HG03439 (cell line): ENCODE measurements at regions not wholly inside any gene's neighbourhood (a gene's known extent, or its start where the extent isn't known, plus 50 kb on each side); places are given as distances from the start of the nearest gene placed in this dataset.

Experiments
- ATAC-seq: cut with Tn5 transposase; IDR thresholded peaks from one replicate; pipeline ENCODE4 v1.9.1; 2021; ENCODE audit warnings: mild to moderate bottlenecking, moderate library complexity; ENCODE audit not compliant: unreplicated experiment

- ATAC-seq: no peak
Measured at GRCh38 chr9:115598751-115599150, 480.8 kb upstream of the TNC start.

DNA sequence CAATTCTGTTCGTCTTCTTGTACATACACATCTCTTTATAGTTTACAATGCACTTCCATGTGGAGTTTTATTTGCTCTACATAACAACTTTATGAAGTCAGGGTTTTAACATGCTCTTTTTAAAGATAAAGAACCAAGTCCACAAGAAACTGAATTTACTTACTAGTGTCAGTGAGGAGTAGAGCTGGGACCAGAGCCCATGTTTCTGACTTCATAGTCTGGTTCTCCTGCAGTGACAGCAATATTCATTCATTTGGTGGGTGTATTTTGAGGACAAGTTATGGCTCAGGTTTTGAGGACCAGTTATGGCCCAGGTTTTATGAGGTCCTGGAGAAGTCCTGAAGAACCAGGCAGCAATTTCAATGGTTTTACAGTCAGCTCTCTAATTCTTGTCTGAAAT, 481.9 kb upstream of the TNC start:
- no peak for ATAC-seq

GRCh38 chr9:115601434-115601833, 483.5 kb upstream of the TNC start:
- no peak for ATAC-seq

DNA sequence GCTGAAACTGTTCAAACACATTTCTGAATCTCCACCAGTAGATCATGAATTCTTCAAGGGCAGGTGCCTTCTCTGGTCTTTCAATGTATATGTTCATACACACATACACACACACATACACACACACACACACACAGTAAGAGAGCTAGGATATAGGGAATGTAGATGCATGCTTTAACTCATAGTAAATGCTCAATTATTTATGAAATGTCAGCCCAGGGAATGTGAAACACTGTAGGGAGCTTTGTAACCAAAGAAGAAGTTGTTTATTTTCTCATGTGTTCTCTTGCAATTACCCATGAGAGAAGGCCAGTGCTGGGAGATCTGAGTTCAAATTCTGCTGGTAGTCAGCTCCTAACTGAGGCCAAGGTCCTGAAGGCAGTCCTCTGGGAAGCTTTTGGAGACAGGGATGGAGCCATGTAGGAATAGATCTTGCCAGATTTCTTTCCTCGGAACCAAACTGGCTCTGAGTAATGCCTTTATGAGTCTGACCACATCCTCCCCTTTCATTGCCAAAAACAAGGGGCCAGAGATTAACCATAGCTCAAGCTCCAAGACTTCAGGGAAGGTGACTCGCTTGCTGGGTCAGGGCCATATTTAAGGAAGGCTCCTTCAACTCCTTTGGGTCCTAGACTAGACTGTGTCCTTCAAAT, 487.0 kb upstream of the TNC start:
- ATAC-seq: no peak

DNA sequence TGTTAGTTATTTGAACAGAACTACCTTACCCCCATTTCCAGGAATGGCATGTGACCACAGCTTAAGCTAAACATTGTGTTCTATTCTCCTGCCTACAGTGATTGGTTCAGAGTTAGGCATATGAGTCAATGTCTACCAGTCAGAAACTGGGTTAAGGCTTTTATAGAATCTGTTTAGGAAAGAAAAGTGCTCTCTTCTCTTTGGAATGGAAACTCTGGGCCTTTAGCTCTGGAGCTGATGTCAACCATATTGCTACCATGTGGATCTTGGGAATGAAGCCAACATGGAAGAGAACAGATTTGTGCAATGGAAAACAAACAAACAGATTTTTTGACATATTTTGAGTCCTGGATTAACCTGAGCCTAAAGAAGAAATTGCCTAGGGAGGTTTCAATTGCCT, 488.9 kb upstream of the TNC start:
- ATAC-seq: no peak

GRCh38 chr9:115614326-115614999, 496.5 kb upstream of the TNC start:
- ATAC-seq: no peak

DNA sequence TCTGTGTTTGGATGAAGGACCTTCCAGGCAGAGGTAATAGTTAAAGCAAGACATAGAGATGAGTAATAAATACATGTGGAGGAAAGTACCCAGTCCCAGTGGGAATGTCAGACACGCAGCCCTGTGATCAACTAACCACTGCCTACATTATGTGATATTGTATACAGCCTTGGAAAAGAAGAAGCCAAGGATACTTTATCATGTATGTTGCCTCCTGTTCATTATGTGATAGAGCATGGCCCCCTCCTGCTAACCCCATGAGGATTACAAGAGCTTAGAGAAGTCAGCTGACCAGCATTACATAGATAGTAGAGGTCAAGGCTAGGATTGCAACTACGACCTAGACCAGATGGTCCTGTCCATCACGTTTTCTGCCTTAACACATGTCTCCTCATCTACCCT, 497.0 kb upstream of the TNC start:
- no peak for ATAC-seq

DNA sequence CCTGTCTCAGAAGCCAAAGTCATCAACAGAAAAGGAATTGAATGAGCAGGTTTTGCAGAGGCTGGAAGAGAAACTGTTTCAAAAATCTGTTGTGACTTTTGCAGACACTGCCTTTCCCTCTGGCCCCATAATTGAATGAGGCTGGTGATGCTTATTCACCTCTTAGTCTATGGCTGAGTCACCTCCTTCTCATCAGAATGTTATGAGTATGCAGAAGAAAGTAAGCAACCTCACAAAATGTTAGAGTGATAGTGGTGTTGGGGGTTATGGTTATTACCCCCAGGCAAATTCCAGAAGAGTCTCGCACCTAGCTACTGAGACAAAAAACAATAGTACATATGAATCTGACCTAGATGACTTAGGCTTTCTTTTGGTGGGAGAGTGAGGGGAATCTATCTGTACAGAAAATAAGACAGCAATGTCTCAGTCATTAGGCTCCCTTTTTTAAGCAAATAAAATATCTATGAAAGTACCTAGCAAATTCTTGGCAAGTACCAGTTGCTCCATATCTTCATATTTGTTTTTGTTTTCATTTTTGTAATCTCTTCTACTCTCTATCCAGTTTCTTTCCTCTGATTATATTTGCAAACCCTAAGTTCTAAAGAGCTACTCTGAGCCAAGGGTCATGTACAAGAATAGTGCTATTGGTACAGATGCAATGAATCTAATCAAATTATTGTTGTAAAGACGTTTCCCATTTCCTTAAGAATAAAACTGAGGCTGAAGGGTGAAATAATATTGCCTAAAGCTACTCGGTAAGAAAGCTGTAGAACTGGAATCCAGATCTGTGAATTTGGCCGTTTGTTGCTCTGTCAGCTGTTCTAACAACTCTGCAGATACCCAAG, 498.1 kb upstream of the TNC start:
- no peak for ATAC-seq

- ATAC-seq: no peak
Measured at GRCh38 chr9:115616666-115617239, 498.8 kb upstream of the TNC start.

DNA sequence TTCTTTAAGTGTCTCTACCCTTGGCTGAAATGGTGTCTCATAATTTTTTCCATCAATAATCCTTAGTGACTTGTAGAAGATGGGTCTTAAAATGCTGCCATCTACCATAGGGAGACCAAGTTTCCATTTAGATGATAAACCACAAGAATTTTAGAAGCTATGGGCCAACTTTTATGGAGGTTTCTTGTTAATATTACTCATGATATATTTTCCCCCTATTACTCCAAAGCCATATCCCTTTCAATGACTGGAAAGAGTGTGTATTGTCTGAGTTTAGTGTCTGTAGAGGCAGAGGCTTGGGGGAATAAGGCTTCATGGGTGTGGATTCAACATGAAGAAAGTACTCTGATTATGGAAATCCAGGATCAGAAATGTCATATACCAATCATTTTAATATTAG, 507.3 kb upstream of the TNC start:
- ATAC-seq: no peak

- ATAC-seq: no peak
Measured at GRCh38 chr9:115625954-115626353, 508.0 kb upstream of the TNC start.

- no peak for ATAC-seq
Measured at GRCh38 chr9:115627511-115627910, 509.6 kb upstream of the TNC start.

DNA sequence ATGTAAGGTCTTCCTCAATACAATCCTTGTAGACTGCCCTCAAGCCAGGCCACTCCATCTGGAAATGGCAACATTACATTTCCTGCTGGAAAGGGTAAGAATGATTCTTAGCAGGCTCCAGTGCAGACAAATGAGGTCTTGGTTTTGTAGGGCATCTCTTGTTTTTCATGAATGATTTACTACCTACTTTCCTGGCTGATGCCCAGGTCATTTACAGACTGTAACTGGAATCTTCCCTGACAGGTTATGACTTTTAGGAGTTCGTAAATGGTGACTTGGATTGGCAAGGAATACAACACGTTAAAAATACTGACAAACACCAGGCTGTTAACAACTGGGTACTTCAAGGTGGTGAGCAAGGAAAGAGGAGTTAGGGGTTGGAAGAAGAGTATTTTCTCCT, 510.5 kb upstream of the TNC start:
- no peak for ATAC-seq

DNA sequence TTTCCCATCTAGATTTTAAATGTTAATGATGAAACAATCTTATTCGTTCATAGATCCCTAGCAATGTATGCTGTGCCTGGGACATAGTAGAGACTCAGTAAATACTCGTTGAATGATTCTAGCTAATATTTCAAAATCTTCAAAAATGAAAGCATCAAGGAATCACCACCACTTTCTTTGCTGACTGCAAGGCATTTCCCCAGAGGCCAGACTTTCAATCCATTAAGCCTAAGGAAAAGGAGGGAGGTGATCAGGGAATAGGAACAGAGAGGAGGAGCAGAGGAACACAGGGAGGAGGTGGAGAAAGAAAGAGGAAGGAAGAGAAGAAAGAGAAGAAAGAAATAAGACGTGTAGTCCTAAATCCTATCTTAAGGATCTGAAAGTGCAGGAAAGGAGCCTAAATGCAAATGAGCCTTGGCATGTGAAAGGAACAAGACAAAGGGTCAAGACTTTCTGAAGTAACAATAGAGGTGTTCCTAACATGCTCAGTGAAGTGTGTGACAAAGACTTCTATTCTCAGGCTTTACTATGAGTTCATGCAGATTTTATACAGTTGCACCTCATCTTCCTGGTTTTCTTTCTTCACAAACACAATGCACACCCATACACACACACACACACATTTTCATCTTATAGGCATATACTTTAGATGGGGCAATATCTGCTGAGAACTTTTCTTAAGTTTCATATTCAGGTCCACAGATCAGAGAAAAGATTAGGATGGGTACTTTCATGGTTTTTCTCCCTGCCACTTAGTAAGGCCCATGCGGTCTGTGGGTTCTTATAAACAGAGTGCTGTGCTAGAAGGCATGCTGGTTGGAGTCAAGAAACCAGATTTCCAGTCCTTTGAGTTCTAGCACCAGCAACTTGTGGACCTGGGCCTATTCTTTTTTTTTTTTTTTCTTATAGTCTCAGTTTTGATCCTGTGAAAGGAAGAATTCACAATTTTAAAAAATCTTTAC, 512.2 kb upstream of the TNC start:
- no peak for ATAC-seq

- ATAC-seq: no peak
Measured at GRCh38 chr9:115632391-115632790, 514.4 kb upstream of the TNC start.

- ATAC-seq: no peak
Measured at GRCh38 chr9:115633104-115633503, 515.1 kb upstream of the TNC start.

GRCh38 chr9:115635680-115636383, 517.8 kb upstream of the PAPPA start:
- no peak for ATAC-seq

DNA sequence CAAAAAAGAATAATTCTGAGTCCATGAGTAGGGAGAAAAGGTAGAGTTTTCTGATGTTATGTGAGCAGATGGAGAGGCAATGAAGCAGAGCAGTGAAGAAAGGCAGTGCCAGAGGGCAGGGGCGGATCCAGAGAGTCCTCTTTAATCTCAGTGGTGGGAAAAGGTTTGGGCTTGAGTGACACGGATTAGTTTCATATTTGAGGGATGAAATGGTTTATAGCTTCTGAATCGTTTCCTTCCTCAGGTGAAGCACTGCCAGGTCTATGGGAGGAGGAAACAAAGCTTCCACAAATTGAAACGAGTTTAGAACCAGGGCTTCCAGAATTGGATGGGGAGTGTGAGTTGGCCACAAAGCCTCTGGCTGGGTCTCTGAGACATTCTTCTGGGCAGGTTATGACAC, 517.0 kb upstream of the PAPPA start:
- ATAC-seq: no peak

DNA sequence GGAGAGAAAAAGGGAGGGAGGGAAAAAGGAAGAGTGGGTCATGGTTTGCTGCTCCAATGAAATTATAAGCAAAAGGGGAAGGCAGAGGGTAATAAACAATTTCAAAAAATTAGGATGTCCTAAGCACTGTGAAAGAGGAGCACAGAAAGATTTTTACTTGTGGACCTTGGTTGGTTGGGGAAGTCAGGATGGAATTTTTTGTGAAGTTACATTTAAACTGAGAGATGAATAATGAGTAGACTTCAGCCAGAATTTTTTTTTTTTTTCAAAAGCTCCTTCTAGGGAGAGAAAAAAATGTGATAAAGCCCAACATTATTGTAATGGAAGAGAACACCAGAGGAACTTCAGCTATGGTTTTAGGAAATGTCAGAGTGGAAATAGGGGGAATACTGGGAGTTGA, 515.9 kb upstream of the PAPPA start:
- ATAC-seq: no peak

DNA sequence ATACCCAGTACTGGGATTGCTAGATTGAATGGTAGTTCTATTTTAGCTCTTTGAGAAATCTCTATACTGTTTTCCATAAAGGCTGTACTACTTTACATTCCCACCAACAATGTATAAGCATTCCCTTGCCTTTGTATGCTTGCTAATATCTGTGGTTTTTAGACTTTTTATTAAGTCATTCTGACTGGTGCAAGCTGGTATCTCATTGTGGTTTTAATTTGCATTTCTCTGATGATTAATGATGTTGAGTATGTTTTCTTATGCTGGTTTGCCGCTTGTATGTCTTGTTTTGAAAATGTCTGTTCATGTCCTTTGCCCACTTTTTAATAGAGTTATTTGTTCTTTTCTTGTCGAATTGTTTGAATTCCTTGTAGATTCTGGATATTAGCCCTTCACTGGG, 512.7 kb upstream of the PAPPA start:
- no peak for ATAC-seq
